Right lobe of liver (tissue), 6 donors: ENCODE measurements at regions not wholly inside any gene's neighbourhood (a gene's known extent, or its start where the extent isn't known, plus 50 kb on each side); places are given as distances from the start of the nearest gene placed in this dataset.
A peak's percentile ranks its signal among the peaks of the same experiment; 100 is the strongest.

Experiments
- ATAC-seq, 4 donors: fragments of 200-7000 bp; cut with Tn5 transposase; one replicate each; pipeline ENCODE4 v1.9.1; 2020; ENCODE audit warnings: mild to moderate bottlenecking in 4 of 4, moderate library complexity in 4 of 4
- DNase-seq, 3 donors: peaks; one replicate each; pipeline ENCODE4 v3.0.0-alpha.2; 2020
- H3K27ac ChIP-seq, 3 donors: fragments of 200-600 bp; one replicate each; pipeline ENCODE4 v1.8.0; 2022
- H3K27me3 ChIP-seq, 2 donors: fragments of 200-600 bp; one replicate each; pipeline ENCODE4 v1.8.0; 2022
- H3K36me3 ChIP-seq, 4 donors: fragments of 200-600 bp; sonication (generic) in 1 of 4; one replicate each; pipeline versions ENCODE4 v1.5.1 to v1.8.0; 2017 to 2022; ENCODE audit warnings: control low read depth in 1 of 4
- H3K4me1 ChIP-seq, 4 donors: fragments of 200-600 bp; sonication (generic) in 1 of 4; one replicate each; pipeline versions ENCODE4 v1.5.1 to v1.8.0; 2017 to 2022; ENCODE audit warnings: control low read depth in 1 of 4
- H3K4me3 ChIP-seq, 3 donors: fragments of 200-600 bp; one replicate each; pipeline ENCODE4 v1.8.0; 2022
- H3K9me3 ChIP-seq, 4 donors: fragments of 200-600 bp; sonication (generic) in 1 of 4; one replicate each; pipeline versions ENCODE4 v1.5.1 to v1.8.0; 2017 to 2022; ENCODE audit warnings: control low read depth in 1 of 4
- CTCF ChIP-seq, 4 donors: fragments of 200-600 bp in 3 of 4; fragments of 450-650 bp in 1 of 4; IDR thresholded peaks; one replicate each; pipeline versions ENCODE4 v1.5.1 to v1.8.0; 2016 to 2022; ENCODE audit warnings: antibody characterized with exemption in 4 of 4, mild to moderate bottlenecking in 2 of 4
- POLR2A ChIP-seq: fragments of 450-650 bp; IDR thresholded peaks from one replicate; pipeline ENCODE4 v1.6.1; 2017; ENCODE audit warnings: antibody characterized with exemption, mild to moderate bottlenecking
- WGBS: methylation state at CpG from one replicate; pipeline ENCODE4 v1.1.6; 2018; ENCODE audit warnings: low coverage, low lambda C conversion rate; ENCODE audit not compliant: insufficient coverage; ENCODE audit errors: missing lambda C conversion rate; 5-methylcytosine and 5-hydroxymethylcytosine counted together
- intact Hi-C, 2 donors: fragments of 100-400 bp; cut with DNase I; formaldehyde crosslinking; loops; one replicate each; pipeline versions ENCODE4 v1.11.2 to v1.14.1; 2022
- donor health status: DM: no; HTN: yes; CAD: no.
- donor health status: DM: no; HTN: no; CAD: no.
- donor health status: DM: no; HTN: no; CAD: no.
- donor health status: DM: no; HTN: yes; CAD: no.
- donor health status: DM: no; HTN: yes; CAD: no.

- no peak overlapping the region for H3K4me3 ChIP-seq
- WGBS, result 29% methylated on average over 1 of the region's 1 CpG
- DNase-seq (no peak), ATAC-seq (no peak)
- no peaks in the 10 kb centered on the region for H3K36me3 ChIP-seq
- no peaks in the 10 kb centered on the region for H3K9me3 ChIP-seq
- no peaks in the 10 kb centered on the region for H3K4me1 ChIP-seq
- no peak for TF ChIP-seq POLR2A
- no peak for TF ChIP-seq CTCF (IDR thresholded peaks at IDR 0.05)
- intact Hi-C loops, result no loop called here
- no peaks in the 10 kb centered on the region for H3K27me3 ChIP-seq
- H3K27ac ChIP-seq, result no peak overlapping the region
These were observed 325.6 kb upstream of the SLC35B3 start for GRCh38 chr6:8760951-8761350.

- intact Hi-C loops, result no loop called here
- no peaks in the 10 kb centered on the region for H3K4me1 ChIP-seq
- 67% methylated on average over 4 of the region's 4 CpGs for WGBS
- H3K4me3 ChIP-seq, result no peak overlapping the region
- H3K9me3 ChIP-seq, result no peaks in the 10 kb centered on the region
- no peaks in the 10 kb centered on the region for H3K36me3 ChIP-seq
- no peak for ATAC-seq
- TF ChIP-seq POLR2A (no peak), CTCF (IDR thresholded peaks at IDR 0.05) (no peak)
- no peak for DNase-seq
- H3K27ac ChIP-seq, result no peak overlapping the region
- H3K27me3 ChIP-seq, result no peaks in the 10 kb centered on the region
These were observed 323.1 kb upstream of the SLC35B3 start for GRCh38 chr6:8758412-8758811.

- H3K27me3 ChIP-seq, result no peaks in the 10 kb centered on the region
- no peak for ATAC-seq
- no peak for DNase-seq
- no peaks in the 10 kb centered on the region for H3K9me3 ChIP-seq
- no peak for TF ChIP-seq CTCF (IDR thresholded peaks at IDR 0.05)
- TF ChIP-seq POLR2A, result no peak
- H3K27ac ChIP-seq, result no peak overlapping the region
- intact Hi-C loops, result no loop called here
- WGBS, result 83% methylated on average over 2 of the region's 4 CpGs
- no peak overlapping the region for H3K4me3 ChIP-seq
- H3K4me1 ChIP-seq, result no peaks in the 10 kb centered on the region
- no peaks in the 10 kb centered on the region for H3K36me3 ChIP-seq
These were observed 315.3 kb upstream of the SLC35B3 start for GRCh38 chr6:8750627-8751026.

- Histone ChIP-seq H3K27me3 (no peaks in the 10 kb centered on the region), H3K4me1 (no peaks in the 10 kb centered on the region), H3K36me3 (no peaks in the 10 kb centered on the region), H3K9me3 (no peaks in the 10 kb centered on the region), H3K4me3 (no peak overlapping the region), H3K27ac (no peak overlapping the region)
- TF ChIP-seq CTCF (IDR thresholded peaks at IDR 0.05), result no peak
- no peak for TF ChIP-seq POLR2A
- intact Hi-C loops, result no loop called here
- ATAC-seq, result no peak
- 71% methylated on average over 1 of the region's 1 CpG for WGBS
- no peak for DNase-seq
These were observed 314.1 kb upstream of the SLC35B3 start for GRCh38 chr6:8749465-8749864.

- WGBS, result 38% methylated on average over 5 of the region's 5 CpGs
- no peak for TF ChIP-seq POLR2A
- peak; percentile 17 to 38 (median 25) for TF ChIP-seq CTCF (IDR thresholded peaks at IDR 0.05)
- intact Hi-C loops, result no loop called here
- no peak for DNase-seq
- Histone ChIP-seq H3K9me3 (peaks cover 0 to 3% (median 0%) of the 10 kb centered on the region in 4 donors), H3K36me3 (no peaks in the 10 kb centered on the region), H3K27ac (peak overlapping the region in 1 of 3 donors; percentile 54), H3K27me3 (no peaks in the 10 kb centered on the region), H3K4me1 (no peaks in the 10 kb centered on the region), H3K4me3 (peak overlapping the region in 2 of 3 donors; percentile 35 to 39)
- ATAC-seq, result peak; percentile 78 to 91 (median 88)
These were observed 307.9 kb upstream of the SLC35B3 start for GRCh38 chr6:8743170-8743745.
